Chondrocyte (in vitro differentiated cells): ENCODE measurements at regions not wholly inside any gene's neighbourhood (a gene's known extent, or its start where the extent isn't known, plus 50 kb on each side); places are given as distances from the start of the nearest gene placed in this dataset.
"Not testable (repeated sequence)": the region's sequence is repeated elsewhere in the genome, so short reads cannot be mapped to it uniquely, and the experiment has no call there.

Experiments used
- DNase-seq: peaks from one replicate; pipeline ENCODE4 v3.0.0; 2021; ENCODE audit warnings: mixed read lengths, low spot score
- H3K27ac Mint-ChIP-seq: one replicate; pipeline ENCODE4 v1.8.0; 2021; ENCODE audit warnings: mild to moderate bottlenecking, moderate library complexity, mixed read lengths; ENCODE audit not compliant: unreplicated experiment
- H3K27me3 Mint-ChIP-seq: 2 replicates; pipeline ENCODE4 v1.8.0; 2021; ENCODE audit warnings: low read depth, mixed read lengths
- H3K36me3 Mint-ChIP-seq: 2 replicates; pipeline ENCODE4 v1.8.0; 2021; ENCODE audit warnings: low read depth, mixed read lengths
- H3K4me1 Mint-ChIP-seq: 2 replicates; pipeline ENCODE4 v1.8.0; 2021; ENCODE audit warnings: low read depth, mild to moderate bottlenecking, mixed read lengths
- H3K4me3 Mint-ChIP-seq: one replicate; pipeline ENCODE4 v1.8.0; 2021; ENCODE audit warnings: mild to moderate bottlenecking, moderate library complexity, mixed read lengths; ENCODE audit not compliant: unreplicated experiment
- H3K9me3 Mint-ChIP-seq: 2 replicates; pipeline ENCODE4 v1.8.0; 2021; ENCODE audit warnings: low read depth, mixed read lengths
- CTCF ChIP-seq: fragments of 200-600 bp; sonication (generic); IDR thresholded peaks from 2 replicates; pipeline ENCODE4 v1.5.0; 2021; ENCODE audit warnings: antibody characterized with exemption, mild to moderate bottlenecking, moderate library complexity

GRCh38 chr15:87648278-87648677 is 608.3 kb downstream of the NTRK3 start:
- DNase-seq: no peak

GRCh38 chr15:87645723-87646122 is 610.8 kb downstream of the NTRK3 start:
- no peaks in the 10 kb centered on the region for H3K36me3 Mint-ChIP-seq
- H3K4me3 Mint-ChIP-seq: no peak overlapping the region
- H3K27me3 Mint-ChIP-seq: peaks cover 4% of the 10 kb centered on the region
- peaks cover 3% of the 10 kb centered on the region for H3K9me3 Mint-ChIP-seq
- no peak for TF ChIP-seq CTCF
- no peak overlapping the region for H3K27ac Mint-ChIP-seq
- H3K4me1 Mint-ChIP-seq: no peaks in the 10 kb centered on the region
- no peak for DNase-seq

More at GRCh38 chr15:87648278-87648677, 608.3 kb downstream of the NTRK3 start:
- Mint-ChIP-seq H3K4me1 (no peaks in the 10 kb centered on the region), H3K4me3 (no peak overlapping the region), H3K36me3 (no peaks in the 10 kb centered on the region), H3K9me3 (no peaks in the 10 kb centered on the region), H3K27ac (no peak overlapping the region), H3K27me3 (no peaks in the 10 kb centered on the region)
- no peak for TF ChIP-seq CTCF

DNA sequence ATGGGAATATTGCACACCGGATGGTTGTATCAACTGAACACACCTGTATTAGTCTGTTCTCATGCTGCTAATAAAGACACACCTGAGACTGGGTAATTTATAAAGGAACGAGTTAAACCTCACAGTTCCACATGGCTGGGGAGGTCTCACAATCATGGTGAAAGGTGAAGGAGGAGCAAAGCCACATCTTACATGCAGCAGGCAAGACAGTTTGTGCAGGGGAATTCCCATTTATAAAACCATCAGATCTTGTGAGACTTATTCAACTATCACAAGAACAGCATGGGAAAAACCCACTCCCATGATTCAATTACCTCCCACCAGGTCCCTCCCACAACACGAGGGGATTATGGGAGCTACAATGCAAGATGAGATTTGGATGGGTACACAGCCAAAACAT is 613.5 kb downstream of the NTRK3 start:
- DNase-seq, H3K27me3 Mint-ChIP-seq, H3K4me3 Mint-ChIP-seq, H3K4me1 Mint-ChIP-seq, H3K27ac Mint-ChIP-seq, H3K9me3 Mint-ChIP-seq, H3K36me3 Mint-ChIP-seq: not testable (repeated sequence)

DNA sequence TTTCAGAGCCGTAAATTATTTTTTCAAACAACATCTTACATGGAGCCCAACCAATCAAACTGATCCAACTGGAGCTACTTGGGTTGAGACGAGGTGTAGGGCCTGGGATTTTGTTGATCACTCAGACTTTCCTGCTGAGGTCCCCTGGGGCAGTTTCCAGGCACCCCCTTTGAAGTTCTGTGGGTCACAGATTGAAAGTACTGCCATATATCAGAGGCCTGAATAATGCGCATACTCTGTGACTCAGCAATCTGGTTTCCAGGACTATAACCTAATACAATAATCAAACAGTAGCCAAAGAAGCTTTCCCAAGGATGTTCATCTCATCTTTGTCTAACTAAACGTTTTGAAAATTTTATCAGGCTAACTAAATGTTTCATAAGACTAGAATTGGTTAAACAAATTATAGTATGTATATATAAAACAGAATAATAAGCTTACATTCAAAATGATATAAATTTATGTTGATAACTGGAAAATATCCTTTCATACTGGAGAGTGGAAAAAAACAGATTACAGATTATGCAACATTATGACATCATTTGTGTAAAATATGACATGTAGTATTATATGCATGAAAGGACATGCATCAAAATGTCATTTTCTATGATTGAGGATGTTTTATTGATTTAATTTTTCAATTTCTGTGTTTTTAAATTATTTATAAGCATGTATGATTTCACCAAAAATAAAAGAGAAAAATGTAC is 617.1 kb downstream of the NTRK3 start:
- Mint-ChIP-seq H3K9me3 (peaks cover 3% of the 10 kb centered on the region), H3K27ac (no peak overlapping the region)
- DNase-seq: no peak

GRCh38 chr15:87638554-87639083 is 617.9 kb downstream of the NTRK3 start:
- TF ChIP-seq CTCF: no peak
- H3K27ac Mint-ChIP-seq: no peak overlapping the region
- H3K4me3 Mint-ChIP-seq: no peak overlapping the region
- peaks cover 3% of the 10 kb centered on the region for H3K9me3 Mint-ChIP-seq
- H3K36me3 Mint-ChIP-seq: no peaks in the 10 kb centered on the region
- no peaks in the 10 kb centered on the region for H3K4me1 Mint-ChIP-seq
- H3K27me3 Mint-ChIP-seq: peaks cover 7% of the 10 kb centered on the region
- no peak for DNase-seq

More for the DNA sequence above, 617.1 kb downstream of the NTRK3 start:
- no peak for TF ChIP-seq CTCF
- no peaks in the 10 kb centered on the region for H3K36me3 Mint-ChIP-seq
- H3K4me1 Mint-ChIP-seq: no peaks in the 10 kb centered on the region
- H3K4me3 Mint-ChIP-seq: no peak overlapping the region
- peaks cover 4% of the 10 kb centered on the region for H3K27me3 Mint-ChIP-seq

GRCh38 chr15:87634361-87634760 is 622.2 kb downstream of the NTRK3 start:
- H3K27me3 Mint-ChIP-seq: peaks cover 6% of the 10 kb centered on the region
- no peak for DNase-seq
- H3K4me3 Mint-ChIP-seq: no peak overlapping the region
- peaks cover 3% of the 10 kb centered on the region for H3K9me3 Mint-ChIP-seq
- no peaks in the 10 kb centered on the region for H3K36me3 Mint-ChIP-seq
- TF ChIP-seq CTCF: no peak
- no peak overlapping the region for H3K27ac Mint-ChIP-seq
- no peaks in the 10 kb centered on the region for H3K4me1 Mint-ChIP-seq
